ENCODE measurements at regions not wholly inside any gene's neighbourhood (a gene's known extent, or its start where the extent isn't known, plus 50 kb on each side); places are given as distances from the start of the nearest gene placed in this dataset.

DNA sequence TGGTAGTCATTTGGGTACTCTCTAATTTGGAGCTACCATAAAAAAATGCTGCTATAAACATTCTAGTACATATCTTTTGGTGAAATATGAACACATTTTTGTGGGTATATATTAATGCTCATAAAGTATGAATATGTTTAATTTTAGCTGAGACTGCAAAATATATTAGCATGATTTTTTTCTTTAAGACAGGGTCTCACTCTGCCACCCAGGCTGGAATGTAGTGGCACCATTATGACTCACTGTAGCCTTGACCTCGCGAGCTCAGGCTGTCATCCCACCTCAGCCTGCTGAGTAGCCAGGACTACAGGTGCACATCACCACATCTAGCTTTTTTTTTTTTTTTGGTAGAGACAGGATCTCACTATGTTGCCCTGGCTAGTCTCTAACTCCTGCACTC lies 371.7 kb downstream of the SOX9 start:
- TF ChIP-seq, protein P1, sequence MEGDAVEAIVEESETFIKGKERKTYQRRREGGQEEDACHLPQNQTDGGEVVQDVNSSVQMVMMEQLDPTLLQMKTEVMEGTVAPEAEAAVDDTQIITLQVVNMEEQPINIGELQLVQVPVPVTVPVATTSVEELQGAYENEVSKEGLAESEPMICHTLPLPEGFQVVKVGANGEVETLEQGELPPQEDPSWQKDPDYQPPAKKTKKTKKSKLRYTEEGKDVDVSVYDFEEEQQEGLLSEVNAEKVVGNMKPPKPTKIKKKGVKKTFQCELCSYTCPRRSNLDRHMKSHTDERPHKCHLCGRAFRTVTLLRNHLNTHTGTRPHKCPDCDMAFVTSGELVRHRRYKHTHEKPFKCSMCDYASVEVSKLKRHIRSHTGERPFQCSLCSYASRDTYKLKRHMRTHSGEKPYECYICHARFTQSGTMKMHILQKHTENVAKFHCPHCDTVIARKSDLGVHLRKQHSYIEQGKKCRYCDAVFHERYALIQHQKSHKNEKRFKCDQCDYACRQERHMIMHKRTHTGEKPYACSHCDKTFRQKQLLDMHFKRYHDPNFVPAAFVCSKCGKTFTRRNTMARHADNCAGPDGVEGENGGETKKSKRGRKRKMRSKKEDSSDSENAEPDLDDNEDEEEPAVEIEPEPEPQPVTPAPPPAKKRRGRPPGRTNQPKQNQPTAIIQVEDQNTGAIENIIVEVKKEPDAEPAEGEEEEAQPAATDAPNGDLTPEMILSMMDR (IDR thresholded peaks at IDR 0.05): no peak
- TF ChIP-seq POLR2A (IDR thresholded peaks at IDR 0.05) (no peak), POLR2AphosphoS5 (IDR thresholded peaks at IDR 0.05; ENCODE audit: insufficient read depth in 1 of 2, low read depth in 1 of 2) (no peak)

All from vagina (tissue), 2 donors.